ENCODE measurements at regions not wholly inside any gene's neighbourhood (a gene's known extent, or its start where the extent isn't known, plus 50 kb on each side); places are given as distances from the start of the nearest gene placed in this dataset.

DNA sequence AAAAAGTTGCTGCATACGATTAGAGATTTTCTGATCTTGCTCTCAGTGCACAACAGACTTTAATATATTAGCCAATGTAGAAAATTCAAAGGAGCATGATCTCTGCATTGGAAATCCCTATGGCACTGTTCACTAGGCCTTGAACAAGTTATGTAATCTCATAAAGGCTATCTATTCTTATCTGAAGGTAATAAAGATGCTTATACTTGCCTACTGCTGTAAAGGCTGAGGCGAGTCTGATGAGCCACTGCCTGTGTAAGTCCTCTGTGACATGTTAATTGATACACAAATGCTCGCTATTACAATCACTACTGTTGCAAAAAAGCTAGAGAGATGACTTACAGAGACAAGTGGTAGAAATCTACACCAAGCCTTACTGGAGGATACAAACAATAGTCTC is 207.4 kb downstream of the EPHA4 start:
- no peaks in the 10 kb centered on the region for H3K4me1 ChIP-seq (ENCODE audit: control insufficient read depth, insufficient read depth, low read length)
- WGBS (ENCODE audit: insufficient coverage, insufficient read length): no CpG with 5 or more reads among the region's 3 CpGs
- DNase-seq (ENCODE audit: low read depth, low spot score): no peak
- no peak overlapping the region for H3K4me3 ChIP-seq (ENCODE audit: low read length)
- H3K27ac ChIP-seq (ENCODE audit: low read length): no peak overlapping the region
- H3K36me3 ChIP-seq (ENCODE audit: control insufficient read depth, insufficient read depth, low read length): no peaks in the 10 kb centered on the region
- H3K9me3 ChIP-seq (ENCODE audit: control insufficient read depth, insufficient read depth, low read length): no peaks in the 10 kb centered on the region
- no peaks in the 10 kb centered on the region for H3K27me3 ChIP-seq (ENCODE audit: control insufficient read depth, insufficient read depth, low read length)
